CD14-positive monocyte (primary cell): ENCODE measurements at regions not wholly inside any gene's neighbourhood (a gene's known extent, or its start where the extent isn't known, plus 50 kb on each side); places are given as distances from the start of the nearest gene placed in this dataset.

ENCODE experiments used
- DNase-seq, 3 donors: peaks; one replicate each; pipeline ENCODE4 v3.0.0-alpha.2; 2011 to 2022
- H2AFZ ChIP-seq: 2 replicates; pipeline ENCODE4 v1.6.0; 2012; ENCODE audit warnings: mild to moderate bottlenecking, low read depth, low read length, inconsistent platforms; ENCODE audit not compliant: insufficient read depth, poor library complexity, severe bottlenecking
- H3K27ac ChIP-seq, 2 donors: 1 replicate in 1 of 2; 2 replicates in 1 of 2; pipeline ENCODE4 v1.5.1; 2012 to 2013; ENCODE audit warnings: low read length in 2 of 2, control low read depth in 1 of 2, inconsistent platforms in 1 of 2, low read depth in 1 of 2, mild to moderate bottlenecking in 1 of 2
- H3K27me3 ChIP-seq, 2 donors: one replicate each; pipeline versions ENCODE4 v1.6.0 to v1.6.1; 2011 to 2013; ENCODE audit warnings: low read length in 2 of 2; ENCODE audit not compliant: control insufficient read depth in 2 of 2, insufficient read depth in 2 of 2
- H3K36me3 ChIP-seq, 2 donors: replicated peaks in 1 of 2; 1 replicate in 1 of 2; 2 replicates in 1 of 2; pipeline versions ENCODE4 v1.5.1 to v1.6.1; 2012 to 2013; ENCODE audit warnings: low read length in 2 of 2, control low read depth in 1 of 2, inconsistent platforms in 1 of 2, mild to moderate bottlenecking in 1 of 2; ENCODE audit not compliant: insufficient read depth in 2 of 2, control insufficient read depth in 1 of 2
- H3K4me1 ChIP-seq, 2 donors: 1 replicate in 1 of 2; 2 replicates in 1 of 2; pipeline versions ENCODE4 v1.5.1 to v1.6.1; 2012 to 2013; ENCODE audit warnings: low read length in 2 of 2, control low read depth in 1 of 2, inconsistent platforms in 1 of 2, mild to moderate bottlenecking in 1 of 2, moderate library complexity in 1 of 2; ENCODE audit not compliant: insufficient read depth in 2 of 2, control insufficient read depth in 1 of 2
- H3K4me2 ChIP-seq: replicated peaks from 2 replicates; pipeline ENCODE3; 2012; ENCODE audit warnings: low read length, moderate library complexity, mild to moderate bottlenecking; ENCODE audit not compliant: poor library complexity, severe bottlenecking; ENCODE audit errors: extremely low read depth
- H3K4me3 ChIP-seq, 3 experiments: fragments of 200-600 bp in 1 of 3; sonication (generic) in 1 of 3; replicated peaks in 1 of 3; 1 replicate in 2 of 3; 2 replicates in 1 of 3; pipeline ENCODE4 v1.5.1; 2011 to 2013; ENCODE audit warnings: low read length in 3 of 3, mild to moderate bottlenecking in 3 of 3, control low read depth in 2 of 3, low read depth in 2 of 3, inconsistent platforms in 1 of 3, moderate library complexity in 1 of 3
- H3K79me2 ChIP-seq: 2 replicates; pipeline ENCODE4 v1.6.0; 2012; ENCODE audit warnings: mild to moderate bottlenecking, control low read depth, inconsistent platforms, low read length, moderate library complexity; ENCODE audit not compliant: insufficient read depth
- H3K9ac ChIP-seq: 2 replicates; pipeline ENCODE4 v1.6.0; 2017; ENCODE audit warnings: low read length, mild to moderate bottlenecking; ENCODE audit not compliant: insufficient read depth, poor library complexity, severe bottlenecking
- H3K9me3 ChIP-seq, 2 donors: replicated peaks in 1 of 2; 1 replicate in 1 of 2; 2 replicates in 1 of 2; pipeline versions ENCODE4 v1.5.1 to v1.6.1; 2012 to 2013; ENCODE audit warnings: low read length in 2 of 2, control low read depth in 1 of 2; ENCODE audit not compliant: control insufficient read depth in 1 of 2, insufficient read depth in 1 of 2
- H4K20me1 ChIP-seq: 2 replicates; pipeline ENCODE4 v1.6.0; 2012; ENCODE audit warnings: mild to moderate bottlenecking, low read length, control low read depth, moderate library complexity; ENCODE audit not compliant: insufficient read depth
- H3K27ac Mint-ChIP-seq, 7 donors: one replicate each; pipeline ENCODE4 v1.8.0; 2020; ENCODE audit warnings: mild to moderate bottlenecking in 7 of 7, mixed read lengths in 7 of 7, moderate library complexity in 6 of 7, inconsistent platforms in 2 of 7
- H3K27me3 Mint-ChIP-seq, 3 donors: one replicate each; pipeline ENCODE4 v1.8.0; 2021 to 2022; ENCODE audit warnings: low read depth in 3 of 3, mild to moderate bottlenecking in 3 of 3, mixed read lengths in 3 of 3, moderate library complexity in 3 of 3, inconsistent platforms in 1 of 3
- H3K36me3 Mint-ChIP-seq, 2 donors: one replicate each; pipeline ENCODE4 v1.8.0; 2020; ENCODE audit warnings: mixed read lengths in 2 of 2, inconsistent platforms in 1 of 2, mild to moderate bottlenecking in 1 of 2
- H3K4me1 Mint-ChIP-seq: one replicate; pipeline ENCODE4 v1.8.0; 2020; ENCODE audit warnings: mild to moderate bottlenecking, mixed read lengths
- H3K4me3 Mint-ChIP-seq, 2 donors: one replicate each; pipeline ENCODE4 v1.8.0; 2020; ENCODE audit warnings: mild to moderate bottlenecking in 2 of 2, mixed read lengths in 2 of 2, moderate library complexity in 1 of 2
- H3K9me3 Mint-ChIP-seq, 7 donors: one replicate each; pipeline ENCODE4 v1.8.0; 2020 to 2022; ENCODE audit warnings: mixed read lengths in 7 of 7, mild to moderate bottlenecking in 6 of 7, moderate library complexity in 6 of 7, inconsistent platforms in 2 of 7
- WGBS: methylation state at CpG from one replicate; pipeline ENCODE4 v1.1.5; 2013; ENCODE audit warnings: missing lambda C conversion rate; ENCODE audit not compliant: insufficient coverage; 5-methylcytosine and 5-hydroxymethylcytosine counted together
- intact Hi-C, 2 donors: fragments of 100-400 bp; cut with micrococcal nuclease; formaldehyde crosslinking; loops; one replicate each; pipeline versions ENCODE4 v1.15.0 to v1.15.1; 2023
- TF ChIP-seq, protein P1 (sequence below): fragments of 200-600 bp; IDR thresholded peaks from one replicate; pipeline ENCODE4 v1.8.0; 2022; ENCODE audit warnings: antibody characterized with exemption, mild to moderate bottlenecking

DNA sequence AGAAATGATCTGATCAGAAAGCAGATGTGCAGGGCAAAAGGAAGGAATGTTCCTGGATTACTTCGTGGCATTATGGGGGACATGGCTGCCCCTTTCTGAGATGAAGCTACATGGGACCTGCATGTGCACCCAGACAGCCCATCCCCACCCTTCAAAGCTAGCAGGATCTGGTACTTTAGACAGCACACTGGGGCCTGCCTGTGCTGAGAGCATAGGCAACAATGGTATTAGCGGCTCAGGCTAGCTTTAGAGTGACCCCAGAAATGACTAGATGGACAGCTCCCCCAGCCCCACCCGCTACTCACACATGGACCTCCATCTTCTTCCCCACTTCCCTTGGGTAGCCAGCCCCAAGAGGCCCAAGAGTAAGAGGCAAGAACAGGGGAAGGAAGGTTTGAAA, 61.5 kb upstream of the NFE2L2 start:
- Mint-ChIP-seq H3K4me3 (no peak overlapping the region), H3K27me3 (no peaks in the 10 kb centered on the region), H3K27ac (no peak overlapping the region), H3K9me3 (peaks cover 0 to 2% (median 0%) of the 10 kb centered on the region in 7 donors), H3K4me1 (peaks cover 10% of the 10 kb centered on the region), H3K36me3 (peaks cover 16% of the 10 kb centered on the region in 2 donors)
- no peak overlapping the region for H3K27ac ChIP-seq
- intact Hi-C loops = no loop called here
- no peak overlapping the region for H3K4me3 ChIP-seq
- no peak for DNase-seq
- H3K9me3 ChIP-seq = no peaks in the 10 kb centered on the region
- H3K27me3 ChIP-seq = no peaks in the 10 kb centered on the region
- TF ChIP-seq, protein P1, sequence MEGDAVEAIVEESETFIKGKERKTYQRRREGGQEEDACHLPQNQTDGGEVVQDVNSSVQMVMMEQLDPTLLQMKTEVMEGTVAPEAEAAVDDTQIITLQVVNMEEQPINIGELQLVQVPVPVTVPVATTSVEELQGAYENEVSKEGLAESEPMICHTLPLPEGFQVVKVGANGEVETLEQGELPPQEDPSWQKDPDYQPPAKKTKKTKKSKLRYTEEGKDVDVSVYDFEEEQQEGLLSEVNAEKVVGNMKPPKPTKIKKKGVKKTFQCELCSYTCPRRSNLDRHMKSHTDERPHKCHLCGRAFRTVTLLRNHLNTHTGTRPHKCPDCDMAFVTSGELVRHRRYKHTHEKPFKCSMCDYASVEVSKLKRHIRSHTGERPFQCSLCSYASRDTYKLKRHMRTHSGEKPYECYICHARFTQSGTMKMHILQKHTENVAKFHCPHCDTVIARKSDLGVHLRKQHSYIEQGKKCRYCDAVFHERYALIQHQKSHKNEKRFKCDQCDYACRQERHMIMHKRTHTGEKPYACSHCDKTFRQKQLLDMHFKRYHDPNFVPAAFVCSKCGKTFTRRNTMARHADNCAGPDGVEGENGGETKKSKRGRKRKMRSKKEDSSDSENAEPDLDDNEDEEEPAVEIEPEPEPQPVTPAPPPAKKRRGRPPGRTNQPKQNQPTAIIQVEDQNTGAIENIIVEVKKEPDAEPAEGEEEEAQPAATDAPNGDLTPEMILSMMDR = no peak
- H3K4me1 ChIP-seq = no peaks in the 10 kb centered on the region
- no peaks in the 10 kb centered on the region for H3K79me2 ChIP-seq
- no peak overlapping the region for H2AFZ ChIP-seq
- WGBS = 90% methylated on average over 2 of the region's 3 CpGs
- no peak overlapping the region for H3K9ac ChIP-seq
- peaks cover 5 to 15% of the 10 kb centered on the region in 2 donors for H3K36me3 ChIP-seq
- no peak overlapping the region for H3K4me2 ChIP-seq
- H4K20me1 ChIP-seq = no peaks in the 10 kb centered on the region

DNA sequence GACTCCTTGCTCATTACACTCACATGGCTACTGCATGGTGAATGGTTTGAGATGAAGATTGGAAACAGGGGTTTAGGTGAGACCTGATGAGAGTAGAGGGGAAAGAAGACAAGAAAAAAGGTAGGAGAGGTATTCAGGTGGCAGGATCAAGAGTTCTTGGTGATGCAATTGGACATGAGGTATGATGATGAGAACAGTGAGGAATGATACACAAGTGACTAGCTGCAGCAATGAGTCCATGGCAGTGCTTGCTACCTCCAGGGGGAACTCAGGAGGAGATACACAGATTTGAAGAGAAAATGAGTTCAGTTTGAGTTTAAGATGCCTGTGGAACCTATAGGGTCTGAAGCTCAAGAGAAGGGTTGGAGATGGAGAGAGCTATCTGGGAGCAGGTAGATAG, 62.1 kb upstream of the NFE2L2 start:
- Mint-ChIP-seq H3K36me3 (peaks cover 12 to 17% of the 10 kb centered on the region in 2 donors), H3K9me3 (peaks cover 0 to 2% (median 0%) of the 10 kb centered on the region in 7 donors), H3K27me3 (no peaks in the 10 kb centered on the region), H3K4me1 (peaks cover 9% of the 10 kb centered on the region), H3K4me3 (no peak overlapping the region), H3K27ac (no peak overlapping the region)
- Histone ChIP-seq H3K36me3 (peaks cover 5 to 14% of the 10 kb centered on the region in 2 donors), H3K4me3 (no peak overlapping the region), H3K27ac (no peak overlapping the region), H3K27me3 (no peaks in the 10 kb centered on the region), H3K79me2 (no peaks in the 10 kb centered on the region), H3K4me2 (no peak overlapping the region), H3K9me3 (no peaks in the 10 kb centered on the region), H3K9ac (no peak overlapping the region), H2AFZ (no peak overlapping the region), H4K20me1 (no peaks in the 10 kb centered on the region), H3K4me1 (no peaks in the 10 kb centered on the region)
- intact Hi-C loops = no loop called here
- TF ChIP-seq, protein P1 = no peak
- DNase-seq = no peak
